GM18907 (cell line): ENCODE measurements at regions not wholly inside any gene's neighbourhood (a gene's known extent, or its start where the extent isn't known, plus 50 kb on each side); places are given as distances from the start of the nearest gene placed in this dataset.

Source experiments
- ATAC-seq: cut with Tn5 transposase; IDR thresholded peaks from one replicate; pipeline ENCODE4 v1.9.1; 2021; ENCODE audit warnings: mild to moderate bottlenecking, moderate library complexity; ENCODE audit not compliant: unreplicated experiment

- ATAC-seq: no peak
Measured at GRCh38 chr6:169048185-169048864, 205.3 kb downstream of the THBS2 start.

GRCh38 chr6:169047345-169047744, 206.3 kb downstream of the THBS2 start:
- no peak for ATAC-seq

DNA sequence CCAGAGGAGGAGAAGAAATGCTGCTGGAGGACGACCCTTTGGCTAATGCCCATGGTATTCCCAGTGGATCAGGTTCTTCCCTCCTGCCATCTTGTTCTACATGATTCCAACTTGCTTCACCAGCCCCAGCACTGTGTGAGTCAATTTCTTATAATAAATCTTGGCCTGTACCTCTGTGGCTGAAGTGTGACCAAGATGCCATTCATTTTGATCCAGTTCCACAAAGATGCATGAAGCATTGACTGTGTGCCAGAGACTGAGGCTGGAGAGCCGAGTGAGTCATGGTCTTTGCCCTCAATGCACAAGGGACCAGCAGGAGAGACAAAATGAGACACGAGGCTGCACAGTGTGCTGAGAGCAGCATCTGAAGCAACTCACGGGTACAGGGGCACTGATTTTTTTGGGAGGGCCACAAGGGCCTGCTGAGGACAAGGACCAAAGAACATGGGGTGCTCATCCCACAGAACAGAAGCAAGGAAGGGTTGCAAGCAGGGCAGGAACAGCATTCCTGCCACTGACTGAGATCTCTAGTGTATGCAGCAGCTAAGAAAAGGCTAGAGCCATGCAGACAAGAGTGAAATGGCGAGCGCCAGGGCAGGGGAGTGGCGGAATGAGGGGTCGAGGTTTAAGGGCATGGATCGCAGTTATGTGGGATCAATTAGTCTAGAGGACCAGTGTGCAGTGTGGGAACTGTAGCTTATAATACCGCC, 207.0 kb downstream of the THBS2 start:
- ATAC-seq: no peak

DNA sequence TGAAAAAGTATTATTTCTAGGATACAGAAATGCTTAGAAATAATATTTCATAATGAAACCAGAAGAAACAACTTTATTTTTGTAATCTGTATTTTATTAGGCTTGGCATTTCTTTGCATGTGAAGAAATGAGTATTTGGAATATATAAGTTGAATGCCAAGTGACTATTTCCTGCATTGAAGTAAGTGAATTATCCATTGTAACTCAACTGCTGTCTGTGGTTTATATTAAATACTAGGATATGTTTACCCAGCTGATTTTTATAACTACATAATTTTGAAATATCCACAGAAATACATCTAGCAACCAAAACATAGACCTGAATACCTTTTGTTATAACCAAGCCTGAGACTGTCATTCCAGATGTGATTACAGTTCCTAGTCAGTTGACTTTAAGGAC, 207.6 kb downstream of the THBS2 start:
- no peak for ATAC-seq

GRCh38 chr6:169045486-169045885, 208.2 kb downstream of the THBS2 start:
- no peak for ATAC-seq

GRCh38 chr6:169044381-169045230, 209.0 kb downstream of the THBS2 start:
- ATAC-seq: no peak

DNA sequence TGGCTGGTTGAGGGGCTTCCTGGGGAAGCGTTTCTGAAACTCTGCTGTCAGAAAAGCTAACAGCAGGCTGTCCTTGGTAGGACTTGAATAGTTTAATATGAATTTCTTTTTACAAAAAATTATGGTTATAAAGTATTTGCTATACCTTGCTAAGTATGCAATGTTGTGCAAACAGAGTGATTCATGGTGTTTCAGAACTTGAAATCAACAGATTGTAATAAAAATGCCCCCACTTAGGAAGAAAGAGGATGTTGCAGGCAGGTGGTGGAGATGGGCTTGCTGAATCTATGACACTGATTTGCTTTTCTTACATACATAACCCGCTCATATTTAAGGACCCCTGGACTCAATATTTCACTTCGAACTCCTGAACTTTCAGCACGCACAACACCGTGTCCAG, 211.6 kb downstream of the THBS2 start:
- ATAC-seq: no peak

- ATAC-seq: no peak
Measured at GRCh38 chr6:169041078-169041477, 212.6 kb downstream of the THBS2 start.

DNA sequence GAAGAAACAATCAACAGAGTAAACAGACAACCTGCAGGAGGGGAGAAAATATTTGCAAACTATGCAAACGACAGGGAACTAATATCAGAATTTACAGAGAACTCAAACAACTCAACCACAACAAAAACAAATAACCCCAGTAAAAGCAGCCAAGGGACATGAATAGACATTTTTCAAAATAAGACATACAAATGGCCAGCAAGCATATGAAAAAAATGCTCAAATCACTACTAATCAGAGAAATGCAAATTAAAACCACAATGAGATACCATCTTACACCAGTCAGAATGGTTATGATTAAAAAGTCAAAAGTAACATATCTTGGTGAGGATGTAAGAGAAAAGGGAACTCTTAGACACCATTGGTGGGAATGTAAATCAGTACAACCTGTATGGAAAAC, 215.0 kb downstream of the THBS2 start:
- no peak for ATAC-seq

DNA sequence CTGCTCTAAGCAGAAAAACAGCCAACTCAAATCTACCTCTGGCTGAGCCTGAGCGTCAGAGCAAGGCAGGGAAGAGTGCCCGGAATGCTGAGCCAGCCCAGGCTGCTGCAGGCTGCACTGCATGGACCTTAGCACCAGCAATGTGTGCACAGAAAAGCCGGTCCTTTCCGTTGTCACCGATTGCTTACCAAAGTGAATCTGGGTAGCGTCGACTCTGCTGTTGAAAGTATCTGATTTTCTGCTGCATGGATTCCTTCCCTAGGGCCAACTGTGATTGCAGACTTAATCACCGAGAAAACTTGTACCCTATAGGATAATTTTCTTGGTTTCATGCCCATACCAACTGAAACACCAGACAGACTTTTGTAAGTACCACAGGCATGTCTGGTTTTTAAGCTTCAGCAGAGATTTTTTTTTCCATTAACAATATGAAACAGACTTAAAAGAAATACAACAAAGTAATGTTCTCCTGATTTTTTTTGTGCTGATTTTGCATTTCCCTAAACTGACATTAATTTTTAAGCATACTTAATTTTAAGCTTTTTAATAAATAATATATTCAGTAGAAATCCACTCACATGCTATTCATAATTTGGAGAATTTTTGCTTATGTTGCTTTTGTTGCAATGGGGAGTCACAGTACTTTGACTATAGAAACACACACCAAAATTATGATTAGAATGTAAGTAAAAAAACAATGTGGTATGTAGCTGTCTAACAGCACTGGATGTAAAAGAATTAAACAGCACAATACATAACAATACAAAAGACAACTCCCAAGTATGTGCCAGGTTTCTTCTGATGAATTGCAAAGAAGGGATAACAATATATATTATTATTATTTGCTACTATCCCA, 218.0 kb downstream of the THBS2 start:
- no peak for ATAC-seq

GRCh38 chr6:169034516-169035167, 219.0 kb downstream of the THBS2 start:
- ATAC-seq: no peak

DNA sequence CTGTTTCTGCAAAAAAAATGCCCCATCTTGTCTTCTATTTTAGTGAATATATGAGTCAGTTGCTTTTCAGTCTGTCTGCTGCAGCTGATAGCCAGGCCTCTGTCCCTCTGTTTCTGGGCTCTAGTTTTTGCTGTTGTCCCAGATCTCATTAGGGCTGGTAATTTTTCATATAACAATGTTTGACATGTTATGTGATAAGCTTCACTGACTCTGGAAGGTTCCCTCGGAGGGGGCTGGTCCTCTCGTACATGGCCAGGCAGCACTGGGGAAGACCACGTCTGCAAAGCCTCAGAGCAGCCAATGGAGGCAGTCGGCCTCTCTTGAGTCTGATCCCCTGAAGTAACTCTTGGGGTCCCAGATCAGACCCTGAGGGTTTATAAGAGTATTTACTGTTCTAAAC, 223.8 kb downstream of the THBS2 start:
- ATAC-seq: no peak

DNA sequence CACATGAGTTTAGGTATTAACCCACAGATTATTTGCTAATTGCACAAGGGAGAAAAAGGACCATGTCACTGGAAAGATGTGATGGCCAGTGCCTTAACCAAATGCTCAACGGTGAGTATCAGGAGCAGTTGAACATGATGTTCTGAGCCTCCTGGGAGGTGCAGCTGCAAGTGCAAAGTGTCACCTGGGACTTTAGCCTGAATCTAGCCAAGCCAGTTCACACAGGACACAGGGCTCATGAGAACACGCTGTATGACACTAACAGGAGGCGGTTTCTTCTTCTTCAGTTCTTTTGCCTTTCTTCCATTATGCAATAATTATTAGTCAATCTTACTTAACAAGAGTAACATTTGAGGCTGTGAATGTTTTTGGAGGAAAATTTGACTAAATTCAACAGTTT, 225.3 kb downstream of the THBS2 start:
- ATAC-seq: no peak

DNA sequence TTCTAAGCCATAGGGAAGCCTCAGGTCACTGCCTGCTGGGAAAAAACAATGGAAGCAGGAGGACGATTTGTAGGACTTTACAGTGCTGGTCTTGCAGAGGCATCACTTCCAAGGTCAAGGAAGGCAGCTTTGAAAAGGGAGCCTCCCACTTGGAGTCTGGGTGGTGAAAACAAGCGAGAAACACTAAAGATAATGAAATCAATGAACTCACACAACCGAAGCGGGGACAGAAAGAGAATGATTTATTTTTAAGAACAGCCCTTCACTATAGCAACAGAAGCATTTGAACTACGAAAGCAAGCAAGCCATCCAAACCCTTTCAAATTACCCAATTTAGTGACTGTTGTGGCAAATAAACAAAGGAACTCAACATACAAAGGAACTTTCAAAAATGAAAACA, 227.5 kb downstream of the THBS2 start:
- no peak for ATAC-seq

GRCh38 chr6:169024047-169024660, 229.5 kb downstream of the THBS2 start:
- no peak for ATAC-seq

GRCh38 chr6:169023161-169023874, 230.3 kb downstream of the THBS2 start:
- no peak for ATAC-seq

DNA sequence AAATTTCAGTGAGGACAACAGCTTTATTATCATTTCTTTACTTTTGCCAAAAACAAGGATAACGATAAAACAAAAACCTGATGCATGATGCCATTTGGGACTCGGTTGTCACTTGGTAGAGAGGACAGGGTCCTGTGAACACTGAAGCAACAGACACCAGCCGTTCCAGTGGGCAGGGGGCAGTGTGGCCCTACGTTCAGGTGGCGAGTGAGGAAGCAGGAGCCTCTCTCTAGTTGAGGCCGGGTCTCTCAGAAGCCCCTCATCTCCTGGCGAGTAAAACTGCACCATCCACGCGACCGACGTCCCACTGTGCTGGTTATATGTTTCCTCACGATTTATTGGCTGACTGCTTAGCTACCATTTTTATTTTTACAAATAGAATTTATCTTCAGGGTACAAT, 231.6 kb downstream of the THBS2 start:
- no peak for ATAC-seq

DNA sequence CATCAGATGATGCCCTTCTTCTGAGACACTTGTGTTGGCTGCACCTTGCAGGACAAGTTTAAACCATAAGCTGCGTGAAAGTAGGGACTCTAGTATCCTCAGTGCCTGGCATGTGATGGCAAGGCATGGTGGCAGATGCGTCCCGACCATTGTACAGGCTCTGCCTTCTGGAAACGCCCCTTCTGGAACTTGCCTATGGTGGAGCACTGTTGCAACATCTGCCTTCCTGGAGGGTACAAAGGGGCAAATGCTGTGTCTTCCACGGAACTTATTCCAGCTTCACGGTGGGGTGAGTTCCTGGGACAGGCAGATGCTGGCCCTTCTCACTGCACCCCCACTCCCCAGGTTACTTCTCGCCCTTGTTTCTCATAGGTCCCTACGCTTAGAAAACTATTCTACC, 232.8 kb downstream of the THBS2 start:
- no peak for ATAC-seq

DNA sequence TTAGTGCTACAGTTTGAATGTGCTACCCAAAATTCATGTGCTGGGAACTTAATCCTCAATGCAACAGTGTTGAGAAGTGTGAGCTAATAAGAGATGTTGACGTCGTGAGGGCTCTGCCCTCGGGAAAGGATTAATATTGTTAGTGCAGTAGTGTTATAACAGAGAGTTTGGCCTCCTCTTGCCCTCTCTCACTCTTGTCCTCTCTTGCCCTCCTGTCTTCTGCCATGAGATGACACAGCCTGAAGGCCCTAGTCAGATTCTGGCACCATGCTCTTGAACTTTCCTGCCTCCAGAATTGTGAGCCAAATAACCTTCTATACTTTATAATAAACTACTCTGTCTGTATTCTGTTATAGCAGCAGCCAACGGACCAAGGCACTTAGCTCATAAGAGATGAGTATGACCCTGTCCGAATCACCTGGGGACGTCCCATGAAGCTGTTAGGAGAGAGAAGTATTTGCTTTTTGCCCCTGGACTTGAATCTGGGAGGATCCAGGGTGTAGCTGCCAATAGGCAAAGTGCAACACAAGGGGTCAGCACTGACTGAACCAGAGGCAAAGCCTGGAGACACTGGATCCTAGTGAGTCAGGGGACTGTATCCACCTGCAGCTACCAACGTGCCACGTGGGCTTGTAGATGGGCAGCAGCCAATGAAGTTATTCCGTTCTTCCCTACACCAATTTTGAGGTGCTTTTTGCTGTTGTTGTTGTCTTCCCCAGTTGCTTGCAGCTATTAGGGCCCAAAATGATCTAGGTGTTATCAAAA, 233.7 kb downstream of the THBS2 start:
- no peak for ATAC-seq
